Panc1 (cell line): ENCODE measurements at regions not wholly inside any gene's neighbourhood (a gene's known extent, or its start where the extent isn't known, plus 50 kb on each side); places are given as distances from the start of the nearest gene placed in this dataset.
"Not testable (repeated sequence)": the region's sequence is repeated elsewhere in the genome, so short reads cannot be mapped to it uniquely, and the experiment has no call there.

ENCODE experiments used
- ATAC-seq: fragments of 200-7000 bp; cut with Tn5 transposase; 2 replicates; pipeline ENCODE4 v1.9.1; 2020; ENCODE audit warnings: mild to moderate bottlenecking, moderate library complexity
- BruUV-seq: library from RNA; stranded (reverse); fragments of 400-500 nt; replicated peaks from 2 replicates; lab custom pipeline; 2021; lab: Mats Ljungman, UMichigan
- CTCF ChIA-PET: fragments of 300-600 bp; sonication (Branson Sonifier 250); formaldehyde crosslinking; loops from one replicate; lab custom pipeline; 2022; ENCODE audit warnings: antibody characterized with exemption; lab: Charles Lee
- POLR2A ChIA-PET: fragments of 300-600 bp; sonication (Branson Sonifier 250); formaldehyde crosslinking; loops from one replicate; lab custom pipeline; 2022; ENCODE audit warnings: antibody characterized with exemption; lab: Charles Lee
- DNase-seq: peaks from one replicate; pipeline ENCODE4 v3.0.0-alpha.2; 2010; ENCODE audit warnings: low read depth, low spot score
- H3K27ac ChIP-seq: 2 replicates; pipeline ENCODE4 v1.5.1; 2011; ENCODE audit warnings: mild to moderate bottlenecking, low read length, inconsistent platforms
- H3K27me3 ChIP-seq: fragments of 200-500 bp; sonication (Bioruptor generic); 2 replicates; pipeline ENCODE4 v1.6.0; 2014; ENCODE audit warnings: low read length, inconsistent platforms; ENCODE audit not compliant: control insufficient read depth, insufficient read depth
- H3K36me3 ChIP-seq: fragments of 200-500 bp; sonication (Bioruptor generic); 2 replicates; pipeline ENCODE4 v1.5.1; 2014; ENCODE audit warnings: inconsistent platforms, mild to moderate bottlenecking, low read length, moderate library complexity; ENCODE audit not compliant: control insufficient read depth, insufficient read depth
- H3K4me1 ChIP-seq: 2 replicates; pipeline ENCODE4 v1.5.1; 2011; ENCODE audit warnings: inconsistent platforms, mild to moderate bottlenecking, low read length, moderate library complexity; ENCODE audit not compliant: control insufficient read depth, insufficient read depth
- H3K4me3 ChIP-seq, 2 experiments: 2 replicates each; pipeline ENCODE4 v1.5.1; 2011 to 2012; ENCODE audit warnings: low read depth in 2 of 2, low read length in 2 of 2, mild to moderate bottlenecking in 2 of 2, inconsistent platforms in 1 of 2, moderate library complexity in 1 of 2
- H3K9me3 ChIP-seq: fragments of 200-500 bp; sonication (Bioruptor generic); 2 replicates; pipeline ENCODE4 v1.5.1; 2014; ENCODE audit warnings: low read depth, mild to moderate bottlenecking, inconsistent platforms, low read length, moderate library complexity; ENCODE audit not compliant: control insufficient read depth, insufficient read depth
- REST ChIP-seq, 2 experiments: IDR thresholded peaks; 2 replicates each; pipeline ENCODE4 v1.6.1; 2011 to 2012; ENCODE audit warnings: low read depth in 2 of 2, control low read depth in 1 of 2, low read length in 1 of 2, mild to moderate bottlenecking in 1 of 2, moderate library complexity in 1 of 2; ENCODE audit not compliant: insufficient read depth in 1 of 2
- TCF7L2 ChIP-seq: IDR thresholded peaks from 2 replicates; pipeline ENCODE4 v1.6.1; 2011; ENCODE audit warnings: mild to moderate bottlenecking, low read depth, low read length, inconsistent platforms
- in situ Hi-C: cut with HindIII; loops from 2 replicates; pipeline ENCODE4 v1.10.0; 2016; ENCODE audit warnings: low sequenced_read_pairs, low pct_unique_long_range_greater_than_20kb
- intact Hi-C: fragments of 100-400 bp; cut with micrococcal nuclease; formaldehyde crosslinking; loops from one replicate; pipeline ENCODE4 v1.10.0; 2022; ENCODE audit not compliant: unreplicated experiment

- in situ Hi-C loops = no loop called here
- no TSS peak for BruUV-seq
- intact Hi-C loops = no loop called here
Measured at GRCh38 chr7:9719721-9720120, 1254.0 kb upstream of the PHF14 start.

GRCh38 chr7:9725940-9726663 is 1247.6 kb upstream of the PHF14 start:
- CTCF ChIA-PET, H3K27ac ChIP-seq, in situ Hi-C loops, H3K4me1 ChIP-seq, ATAC-seq, intact Hi-C loops, H3K9me3 ChIP-seq, H3K27me3 ChIP-seq, H3K36me3 ChIP-seq, H3K4me3 ChIP-seq, BruUV-seq, DNase-seq: not testable (repeated sequence)
- POLR2A ChIA-PET = interaction anchor here (0.6 kb wide), 1 partner anchor 117 kb away, joined by 4 read pairs; no protein-coding TSS in a partner anchor

More at GRCh38 chr7:9719721-9720120, 1254.0 kb upstream of the PHF14 start:
- Histone ChIP-seq H3K27me3 (no peaks in the 10 kb centered on the region), H3K36me3 (no peaks in the 10 kb centered on the region), H3K4me1 (no peaks in the 10 kb centered on the region), H3K27ac (no peak overlapping the region), H3K9me3 (no peaks in the 10 kb centered on the region), H3K4me3 (no peak overlapping the region)
- POLR2A ChIA-PET = no interaction called here
- ATAC-seq (no peak), DNase-seq (no peak)
- CTCF ChIA-PET = no interaction called here
- TF ChIP-seq TCF7L2 (no peak), REST (IDR thresholded peaks at IDR 0.05; ENCODE audit: insufficient read depth in 1 of 2, low read depth in 2 of 2, low read length in 1 of 2) (no peak)

GRCh38 chr7:9726811-9727210 is 1246.9 kb upstream of the PHF14 start:
- CTCF ChIA-PET, H3K9me3 ChIP-seq, H3K4me3 ChIP-seq, in situ Hi-C loops, DNase-seq, ATAC-seq, intact Hi-C loops, BruUV-seq, H3K27ac ChIP-seq, H3K36me3 ChIP-seq, H3K27me3 ChIP-seq, H3K4me1 ChIP-seq: not testable (repeated sequence)
- POLR2A ChIA-PET = interaction anchor here (0.6 kb wide), 1 partner anchor 116 kb away, joined by 4 read pairs; no protein-coding TSS in a partner anchor

- CTCF ChIA-PET, ATAC-seq: not testable (repeated sequence)
Measured at GRCh38 chr7:9727467-9727869, 1246.2 kb upstream of the PHF14 start.

DNA sequence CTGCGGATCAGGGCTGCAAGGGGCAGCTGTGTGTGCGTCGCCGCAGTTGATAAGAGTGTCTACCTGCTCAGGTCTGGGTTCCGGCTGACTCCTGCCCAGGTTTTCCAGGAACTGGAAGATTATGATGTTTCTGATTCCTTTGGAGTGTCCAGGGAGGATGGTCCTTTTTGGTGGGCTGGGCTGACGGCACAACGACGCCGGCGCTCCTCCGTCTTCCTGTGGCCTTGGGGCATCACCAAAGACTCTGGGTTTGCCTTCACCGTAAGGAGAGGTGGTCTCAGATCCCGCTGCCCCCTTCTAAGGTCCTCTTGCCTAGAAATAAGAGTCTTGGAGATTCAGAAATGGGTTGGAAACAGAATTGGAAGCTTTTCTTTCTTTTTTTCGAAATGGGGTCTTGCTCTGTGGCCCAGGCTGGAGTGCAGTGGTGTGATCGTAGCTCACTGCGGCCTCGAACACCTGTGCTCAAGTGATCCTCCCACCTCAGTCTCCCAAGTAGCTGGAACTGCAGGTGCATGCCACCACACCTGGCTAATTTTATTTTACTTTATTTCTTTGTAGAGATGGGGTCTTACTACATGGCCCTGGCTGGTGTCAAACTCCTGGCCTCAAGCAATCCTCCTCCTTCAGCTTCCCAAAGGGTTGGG is 1245.5 kb upstream of the PHF14 start:
- H3K9me3 ChIP-seq, intact Hi-C loops, ATAC-seq, DNase-seq, CTCF ChIA-PET, H3K27me3 ChIP-seq, in situ Hi-C loops, H3K27ac ChIP-seq, H3K4me3 ChIP-seq, POLR2A ChIA-PET, H3K4me1 ChIP-seq, H3K36me3 ChIP-seq, BruUV-seq: not testable (repeated sequence)

More at GRCh38 chr7:9727467-9727869, 1246.2 kb upstream of the PHF14 start:
- BruUV-seq, H3K4me3 ChIP-seq, in situ Hi-C loops, DNase-seq, H3K27ac ChIP-seq, H3K4me1 ChIP-seq, POLR2A ChIA-PET, intact Hi-C loops, H3K27me3 ChIP-seq, H3K36me3 ChIP-seq, H3K9me3 ChIP-seq: not testable (repeated sequence)
